ENCODE measurements at regions not wholly inside any gene's neighbourhood (a gene's known extent, or its start where the extent isn't known, plus 50 kb on each side); places are given as distances from the start of the nearest gene placed in this dataset.

DNA sequence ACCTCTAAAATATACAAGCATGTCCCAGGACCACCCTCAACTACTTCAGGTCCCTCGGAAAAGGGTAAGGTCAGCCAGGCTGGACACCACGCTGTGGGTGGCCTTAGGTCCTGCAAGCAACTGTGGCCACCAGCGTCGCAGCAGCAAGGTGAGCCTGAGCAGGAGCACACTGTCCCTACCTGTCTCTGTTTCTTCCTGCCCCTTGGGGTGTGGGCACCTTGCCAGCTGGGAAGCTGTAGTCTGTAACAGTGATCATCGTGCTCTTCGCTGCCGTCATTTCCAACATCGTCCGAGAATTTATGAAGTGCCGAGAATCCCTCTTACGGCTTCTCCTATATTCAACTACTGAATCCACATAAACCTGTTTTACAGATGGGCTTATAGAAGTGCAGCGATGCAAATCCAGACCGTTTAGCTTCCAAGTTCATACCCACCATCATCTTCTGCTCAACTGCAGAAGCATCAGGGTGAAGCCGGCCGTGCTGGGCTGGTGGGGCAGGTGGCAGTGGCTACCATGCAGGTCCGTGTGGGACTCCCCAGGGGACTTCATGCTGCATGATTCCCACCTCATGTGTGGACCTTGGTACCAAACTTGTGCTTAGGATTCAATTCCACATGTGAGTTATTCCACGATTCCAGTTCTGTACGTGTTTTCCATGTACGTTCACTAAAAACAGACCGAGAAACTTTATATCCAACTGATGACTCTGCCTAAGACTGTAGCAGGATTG, 361.3 kb upstream of the SFSWAP start:
- H3K9me3 ChIP-seq (ENCODE audit: low read length), result peaks cover 6% of the 10 kb centered on the region; the same call in 1 of the 2 replicates
- no peaks in the 10 kb centered on the region for H4K20me1 ChIP-seq (ENCODE audit: insufficient read depth, low read length)
- TF ChIP-seq, protein P1, sequence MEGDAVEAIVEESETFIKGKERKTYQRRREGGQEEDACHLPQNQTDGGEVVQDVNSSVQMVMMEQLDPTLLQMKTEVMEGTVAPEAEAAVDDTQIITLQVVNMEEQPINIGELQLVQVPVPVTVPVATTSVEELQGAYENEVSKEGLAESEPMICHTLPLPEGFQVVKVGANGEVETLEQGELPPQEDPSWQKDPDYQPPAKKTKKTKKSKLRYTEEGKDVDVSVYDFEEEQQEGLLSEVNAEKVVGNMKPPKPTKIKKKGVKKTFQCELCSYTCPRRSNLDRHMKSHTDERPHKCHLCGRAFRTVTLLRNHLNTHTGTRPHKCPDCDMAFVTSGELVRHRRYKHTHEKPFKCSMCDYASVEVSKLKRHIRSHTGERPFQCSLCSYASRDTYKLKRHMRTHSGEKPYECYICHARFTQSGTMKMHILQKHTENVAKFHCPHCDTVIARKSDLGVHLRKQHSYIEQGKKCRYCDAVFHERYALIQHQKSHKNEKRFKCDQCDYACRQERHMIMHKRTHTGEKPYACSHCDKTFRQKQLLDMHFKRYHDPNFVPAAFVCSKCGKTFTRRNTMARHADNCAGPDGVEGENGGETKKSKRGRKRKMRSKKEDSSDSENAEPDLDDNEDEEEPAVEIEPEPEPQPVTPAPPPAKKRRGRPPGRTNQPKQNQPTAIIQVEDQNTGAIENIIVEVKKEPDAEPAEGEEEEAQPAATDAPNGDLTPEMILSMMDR (IDR thresholded peaks at IDR 0.05; ENCODE audit: low read length), result no peak
- no peak for TF ChIP-seq EZH2 (IDR thresholded peaks at IDR 0.05; ENCODE audit: borderline replicate concordance, low read length)
- no peak overlapping the region for H3K4me2 ChIP-seq (ENCODE audit: low read length)
- no peaks in the 10 kb centered on the region for H3K27me3 ChIP-seq (ENCODE audit: insufficient read depth, low read length)
- no peak overlapping the region for H3K9ac ChIP-seq (ENCODE audit: low read length)
- H2AFZ ChIP-seq (ENCODE audit: low read length), result no peak overlapping the region
- H3K9me2 ChIP-seq (ENCODE audit: low read depth, low read length), result no peaks in the 10 kb centered on the region
- no peak overlapping the region for H3K4me3 ChIP-seq (ENCODE audit: low read depth, low read length, poor library complexity, severe bottlenecking)
- no peaks in the 10 kb centered on the region for H3F3A ChIP-seq (ENCODE audit: insufficient read depth, low read length)
- no peaks in the 10 kb centered on the region for H3K4me1 ChIP-seq (ENCODE audit: insufficient read depth, low read length, severe bottlenecking)
- no peaks in the 10 kb centered on the region for H3K79me2 ChIP-seq (ENCODE audit: insufficient read depth, low read length)
- no peak overlapping the region for H3K27ac ChIP-seq (ENCODE audit: low read depth, low read length, poor library complexity, severe bottlenecking)
- H3K36me3 ChIP-seq (ENCODE audit: insufficient read depth, low read length), result no peaks in the 10 kb centered on the region; the same call in 1 of the 2 replicates

DNA sequence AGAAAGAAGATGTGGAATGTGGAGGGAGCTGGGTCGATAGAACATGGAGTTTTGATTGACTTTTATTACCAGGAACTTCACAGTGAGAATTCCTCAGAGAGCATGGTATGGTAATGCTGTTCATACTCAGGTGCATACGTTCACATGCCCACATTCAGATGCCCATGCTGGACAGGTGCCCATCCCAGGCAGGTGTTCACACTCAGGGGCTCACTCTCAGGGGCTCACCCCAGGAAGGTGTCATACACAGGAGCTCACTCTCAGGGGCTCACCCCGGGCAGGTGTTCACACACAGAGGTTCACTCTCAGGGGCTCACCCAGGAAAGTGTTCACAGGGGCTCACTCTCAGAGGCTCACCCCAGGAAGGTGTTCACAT, 360.0 kb upstream of the SFSWAP start:
- Histone ChIP-seq H3F3A (ENCODE audit: insufficient read depth, low read length) (no peaks in the 10 kb centered on the region), H3K27ac (ENCODE audit: low read depth, low read length, poor library complexity, severe bottlenecking) (no peak overlapping the region), H3K4me2 (ENCODE audit: low read length) (no peak overlapping the region), H2AFZ (ENCODE audit: low read length) (no peak overlapping the region), H3K27me3 (ENCODE audit: insufficient read depth, low read length) (no peaks in the 10 kb centered on the region), H3K9me2 (ENCODE audit: low read depth, low read length) (no peaks in the 10 kb centered on the region), H3K9ac (ENCODE audit: low read length) (no peak overlapping the region), H3K4me1 (ENCODE audit: insufficient read depth, low read length, severe bottlenecking) (no peaks in the 10 kb centered on the region), H4K20me1 (ENCODE audit: insufficient read depth, low read length) (no peaks in the 10 kb centered on the region), H3K9me3 (ENCODE audit: low read length) (peaks cover 6% of the 10 kb centered on the region; the same call in 1 of the 2 replicates), H3K79me2 (ENCODE audit: insufficient read depth, low read length) (no peaks in the 10 kb centered on the region), H3K4me3 (ENCODE audit: low read depth, low read length, poor library complexity, severe bottlenecking) (no peak overlapping the region), H3K36me3 (ENCODE audit: insufficient read depth, low read length) (no peaks in the 10 kb centered on the region; the same call in 1 of the 2 replicates)
- TF ChIP-seq, protein P1 (IDR thresholded peaks at IDR 0.05; ENCODE audit: low read length), result no peak
- TF ChIP-seq EZH2 (IDR thresholded peaks at IDR 0.05; ENCODE audit: borderline replicate concordance, low read length), result no peak

DNA sequence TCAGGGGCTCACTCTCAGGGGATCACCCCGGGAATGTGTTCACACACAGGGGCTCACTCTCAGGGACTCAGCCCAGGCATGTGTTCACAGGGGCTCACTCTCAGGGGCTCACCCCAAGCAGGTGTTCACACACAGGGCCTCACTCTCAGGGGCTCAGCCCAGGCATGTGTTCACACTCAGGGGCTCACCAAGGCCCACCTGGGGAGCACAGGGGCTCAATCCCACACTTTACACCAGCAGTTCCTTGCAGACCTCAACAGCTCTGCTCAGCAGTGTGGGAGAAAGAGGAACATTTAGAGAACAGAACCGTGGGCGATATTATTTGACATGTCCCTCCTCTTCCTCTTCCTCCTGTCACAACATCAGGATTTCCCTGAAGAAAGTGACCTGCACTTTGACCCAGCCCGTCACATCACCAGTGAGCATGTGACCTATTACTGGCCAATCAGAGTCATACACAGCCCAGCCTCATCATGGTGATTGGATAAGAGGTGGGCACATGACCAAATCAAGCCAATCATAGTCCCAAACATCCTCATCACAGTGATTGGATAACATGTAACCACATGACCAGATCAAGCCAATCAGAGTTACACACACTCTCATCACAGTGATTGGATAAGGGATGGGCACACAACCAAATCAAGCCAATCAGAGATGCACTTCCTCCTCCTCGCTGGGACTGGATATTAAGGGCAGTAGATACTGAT, 359.4 kb upstream of the SFSWAP start:
- Histone ChIP-seq H3K27me3 (ENCODE audit: insufficient read depth, low read length) (no peaks in the 10 kb centered on the region), H3F3A (ENCODE audit: insufficient read depth, low read length) (no peaks in the 10 kb centered on the region), H2AFZ (ENCODE audit: low read length) (no peak overlapping the region), H3K4me3 (ENCODE audit: low read depth, low read length, poor library complexity, severe bottlenecking) (no peak overlapping the region), H3K27ac (ENCODE audit: low read depth, low read length, poor library complexity, severe bottlenecking) (no peak overlapping the region), H3K4me1 (ENCODE audit: insufficient read depth, low read length, severe bottlenecking) (no peaks in the 10 kb centered on the region), H3K9ac (ENCODE audit: low read length) (no peak overlapping the region), H3K79me2 (ENCODE audit: insufficient read depth, low read length) (no peaks in the 10 kb centered on the region), H3K9me3 (ENCODE audit: low read length) (peaks cover 6% of the 10 kb centered on the region; the same call in 1 of the 2 replicates), H3K4me2 (ENCODE audit: low read length) (no peak overlapping the region), H4K20me1 (ENCODE audit: insufficient read depth, low read length) (no peaks in the 10 kb centered on the region), H3K36me3 (ENCODE audit: insufficient read depth, low read length) (no peaks in the 10 kb centered on the region; the same call in 1 of the 2 replicates), H3K9me2 (ENCODE audit: low read depth, low read length) (no peaks in the 10 kb centered on the region)
- TF ChIP-seq, protein P1 (IDR thresholded peaks at IDR 0.05; ENCODE audit: low read length), result no peak
- TF ChIP-seq EZH2 (IDR thresholded peaks at IDR 0.05; ENCODE audit: borderline replicate concordance, low read length), result no peak

Measured in OCI-LY1 (cell line).